ENCODE measurements at regions not wholly inside any gene's neighbourhood (a gene's known extent, or its start where the extent isn't known, plus 50 kb on each side); places are given as distances from the start of the nearest gene placed in this dataset.

DNA sequence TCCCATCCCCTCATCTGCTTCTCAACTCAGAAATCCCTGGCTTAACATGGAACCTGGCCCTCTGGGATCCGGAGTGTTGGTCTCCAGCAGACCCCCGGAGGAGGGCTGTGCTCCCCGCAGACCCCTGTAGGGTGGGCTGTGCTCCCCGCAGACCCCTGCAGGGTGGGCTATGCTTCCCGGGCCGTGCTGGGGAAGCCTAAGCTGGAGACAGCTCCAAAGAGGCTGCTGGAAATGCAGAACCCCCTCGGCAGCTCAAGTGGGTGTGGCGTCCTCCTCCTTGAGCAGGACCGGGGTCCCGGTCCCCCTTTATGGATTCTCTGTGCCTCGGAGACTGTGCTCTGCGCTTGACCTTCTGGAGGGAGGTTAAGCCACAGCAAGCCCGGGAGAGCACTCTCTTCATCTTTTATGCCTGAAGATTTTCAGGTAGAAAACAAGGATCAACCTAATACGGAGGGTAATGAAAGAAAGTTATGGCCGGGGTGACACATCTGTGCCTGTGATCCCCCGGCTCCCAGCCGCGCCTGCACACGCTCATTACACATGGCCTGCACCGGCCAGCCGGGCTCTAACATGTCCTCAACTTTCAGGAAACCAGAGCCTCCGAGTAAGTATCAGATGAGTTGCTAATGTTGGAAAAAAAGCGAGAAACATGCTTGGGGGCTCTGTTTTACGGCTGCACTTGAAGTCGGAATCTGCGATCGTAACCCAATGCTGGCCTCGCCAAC is 87.7 kb upstream of the ACTRT2 start:
- no peak for DNase-seq (ENCODE audit: low spot score)

DNA sequence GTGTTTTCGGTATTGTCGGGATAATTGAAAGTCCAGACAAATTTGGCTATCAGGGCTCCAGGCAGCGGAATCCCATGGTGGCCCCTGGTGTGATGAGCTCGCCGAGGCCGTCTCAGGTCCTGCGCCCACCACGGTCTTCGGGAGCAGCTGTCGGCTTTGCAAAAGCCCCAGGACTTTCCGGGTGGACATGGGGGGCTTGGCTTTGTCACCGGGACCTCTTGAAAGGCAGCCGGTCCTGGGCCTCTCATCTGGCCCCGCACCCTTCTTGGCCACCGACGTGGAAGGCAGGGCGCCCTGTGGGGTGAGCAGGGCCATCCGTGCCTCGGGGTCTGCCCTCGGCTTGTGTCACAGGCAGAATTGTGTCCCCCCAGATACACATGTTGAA is 87.1 kb upstream of the ACTRT2 start:
- no peak for DNase-seq (ENCODE audit: low spot score)

DNA sequence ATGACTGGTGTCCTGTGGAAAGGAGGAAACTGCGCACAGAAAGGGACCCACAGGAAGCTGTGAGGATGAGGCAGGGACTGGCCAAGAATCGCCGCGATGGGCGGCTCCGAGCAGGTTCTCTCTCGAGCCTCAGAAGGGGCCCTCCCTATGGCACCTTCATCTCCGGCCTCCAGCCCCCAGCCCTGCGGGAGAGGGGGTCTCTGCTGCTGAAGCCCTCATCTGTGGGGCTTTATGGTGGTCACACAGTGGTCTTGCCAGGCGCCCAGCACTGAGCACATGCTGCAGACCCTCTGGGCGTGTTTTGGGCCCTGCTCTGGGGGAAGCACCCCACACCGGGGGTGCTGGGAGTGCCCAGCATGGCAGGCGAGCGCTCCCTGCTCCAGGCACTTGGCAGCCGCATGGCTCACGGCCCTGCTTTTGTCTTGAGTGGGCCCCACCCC is 86.6 kb upstream of the ACTRT2 start:
- no peak for DNase-seq (ENCODE audit: low spot score)

GRCh38 chr1:2935184-2935583 is 86.1 kb upstream of the ACTRT2 start:
- DNase-seq (ENCODE audit: low spot score), result no peak

DNA sequence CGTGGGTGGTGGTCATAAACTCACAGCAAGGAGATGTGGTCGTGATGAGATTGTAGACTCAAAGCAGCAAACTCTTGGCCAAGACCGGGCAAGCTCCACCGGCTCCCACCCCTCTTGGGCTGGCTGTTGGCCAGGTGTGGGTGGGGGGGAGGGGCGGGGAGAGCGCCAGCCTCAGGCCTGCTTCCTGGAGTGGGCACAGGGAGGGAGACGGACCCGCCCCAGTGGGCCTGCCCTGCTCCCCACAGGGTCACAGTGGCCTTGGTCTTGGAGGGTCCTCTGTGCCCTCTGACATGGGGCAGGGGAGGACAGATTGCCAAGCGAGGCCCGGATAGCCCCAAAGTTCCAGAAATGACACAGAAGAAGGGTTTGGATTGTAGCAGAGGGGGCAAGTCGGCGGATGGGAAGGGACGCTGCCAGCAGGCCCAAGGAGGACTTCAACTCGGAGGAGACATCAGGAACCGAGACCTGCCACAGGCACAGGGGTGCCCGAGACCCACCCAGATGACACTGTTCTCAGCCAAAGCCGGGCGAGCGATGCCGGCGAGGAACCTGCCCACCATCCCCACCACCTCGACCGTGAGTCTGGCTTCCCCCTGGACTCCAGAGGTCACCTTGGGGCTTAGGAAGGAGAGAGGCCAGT is 85.4 kb upstream of the ACTRT2 start:
- no peak for DNase-seq (ENCODE audit: low spot score)

GRCh38 chr1:2936559-2937515 is 84.4 kb upstream of the ACTRT2 start:
- no peak for DNase-seq (ENCODE audit: low spot score)

GRCh38 chr1:2937805-2938204 is 83.5 kb upstream of the ACTRT2 start:
- DNase-seq (ENCODE audit: low spot score), result no peak

- no peak for DNase-seq (ENCODE audit: low spot score)
These were observed 82.2 kb upstream of the ACTRT2 start for GRCh38 chr1:2939041-2939552.

GRCh38 chr1:2940178-2940577 is 81.1 kb upstream of the ACTRT2 start:
- no peak for DNase-seq (ENCODE audit: low spot score)

DNA sequence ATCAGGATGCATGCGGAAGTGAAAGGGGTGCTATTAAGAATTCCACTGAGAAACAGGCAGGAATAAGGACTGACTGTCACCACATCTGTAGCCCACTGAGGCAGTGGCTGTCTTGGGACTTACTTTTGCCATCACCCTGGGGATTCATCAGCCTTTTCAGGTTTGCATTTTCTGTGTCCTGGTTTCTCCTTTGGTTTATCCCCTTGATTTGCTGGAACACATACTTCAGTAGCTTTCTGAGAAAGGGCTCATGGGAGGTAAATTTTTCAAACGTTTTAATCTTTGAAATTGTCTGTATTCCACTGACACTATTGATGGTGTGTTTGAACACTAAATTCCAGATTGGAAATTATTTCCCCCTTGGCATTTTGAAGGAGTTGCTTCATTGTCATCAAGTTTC is 80.2 kb upstream of the ACTRT2 start:
- no peak for DNase-seq (ENCODE audit: low spot score)

DNA sequence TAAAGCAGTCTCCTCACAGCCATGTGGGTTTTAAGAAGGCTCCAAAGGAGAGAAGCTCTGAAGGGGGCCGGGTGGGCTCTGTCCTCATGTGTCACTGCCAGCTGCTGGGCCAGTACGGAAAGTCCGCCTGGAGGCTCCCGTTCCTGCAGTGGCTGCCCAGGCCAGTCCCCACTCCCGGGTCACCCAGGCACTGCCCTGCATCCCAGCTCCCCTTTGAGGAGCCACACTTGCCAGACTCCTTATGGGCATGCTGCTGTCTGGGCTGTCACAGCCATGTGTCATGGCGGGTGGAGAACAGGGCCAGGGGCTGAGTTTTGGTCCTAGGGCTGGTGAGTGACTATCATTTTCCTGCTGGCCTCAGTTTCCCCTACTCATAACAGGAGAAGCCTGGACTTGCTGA is 79.4 kb upstream of the ACTRT2 start:
- no peak for DNase-seq (ENCODE audit: low spot score)

DNA sequence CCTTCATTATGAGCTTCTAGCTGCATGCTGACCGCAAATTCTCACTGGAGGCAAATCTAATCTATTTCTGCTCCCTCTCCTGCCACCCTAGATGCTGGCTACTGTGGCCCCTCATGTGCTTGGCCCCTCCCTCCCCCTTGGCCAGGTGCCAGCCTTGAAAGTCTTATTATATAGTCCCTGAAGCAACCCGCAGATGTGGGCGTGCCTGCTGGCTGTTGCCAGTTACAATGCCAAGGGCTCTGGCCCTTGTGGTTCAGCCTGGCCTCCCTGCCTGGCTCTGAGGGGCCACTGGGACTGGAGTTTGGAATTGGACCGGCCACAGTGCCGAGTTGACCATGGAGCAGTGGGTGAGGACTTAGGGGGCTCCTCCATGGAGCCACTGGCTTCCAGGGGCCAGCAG is 78.9 kb upstream of the ACTRT2 start:
- DNase-seq (ENCODE audit: low spot score), result no peak

- DNase-seq (ENCODE audit: low spot score), result no peak
These were observed 77.5 kb upstream of the ACTRT2 start for GRCh38 chr1:2943686-2944260.

DNA sequence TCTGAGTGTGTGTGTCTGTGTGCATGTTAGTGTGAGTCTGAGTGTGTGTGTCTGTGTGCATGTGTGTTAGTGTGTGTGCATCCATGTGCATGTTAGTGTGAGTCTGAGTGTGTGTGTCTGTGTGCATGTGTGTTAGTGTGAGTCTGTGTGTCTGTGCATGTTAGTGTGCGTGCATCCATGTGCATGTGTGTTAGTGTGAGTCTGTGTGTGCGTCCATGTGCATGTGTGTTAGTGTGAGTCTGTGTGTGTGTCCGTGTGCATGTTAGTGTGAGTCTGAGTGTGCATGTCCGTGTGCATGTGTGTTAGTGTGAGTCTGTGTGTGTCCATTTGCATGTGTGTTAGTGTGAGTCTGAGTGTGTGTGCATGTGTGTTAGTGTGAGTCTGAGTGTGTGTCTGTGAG is 76.6 kb upstream of the ACTRT2 start:
- no peak for DNase-seq (ENCODE audit: low spot score)

DNA sequence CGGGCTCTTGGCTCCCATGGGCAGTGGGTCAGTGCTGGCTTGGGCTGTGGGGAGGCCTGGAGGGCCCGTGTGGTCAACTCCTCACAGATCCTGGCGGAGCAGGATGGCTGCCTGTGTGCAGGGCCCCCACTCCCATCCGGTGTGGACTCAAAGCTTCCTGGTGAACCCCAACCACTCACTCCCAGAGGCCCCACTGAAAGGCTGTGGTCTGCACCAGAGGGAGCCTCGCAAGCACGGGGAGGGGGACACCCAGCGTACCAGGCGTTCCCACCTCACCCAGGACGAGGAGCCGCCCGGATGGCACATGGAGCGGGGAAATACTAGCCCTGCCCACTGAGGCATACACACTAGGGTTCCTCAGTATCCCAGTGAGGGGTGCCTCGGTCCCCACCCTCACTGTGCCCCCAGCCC is 75.4 kb upstream of the ACTRT2 start:
- no peak for DNase-seq (ENCODE audit: low spot score)

- DNase-seq (ENCODE audit: low spot score), result no peak
These were observed 75.0 kb upstream of the ACTRT2 start for GRCh38 chr1:2946291-2946690.

DNA sequence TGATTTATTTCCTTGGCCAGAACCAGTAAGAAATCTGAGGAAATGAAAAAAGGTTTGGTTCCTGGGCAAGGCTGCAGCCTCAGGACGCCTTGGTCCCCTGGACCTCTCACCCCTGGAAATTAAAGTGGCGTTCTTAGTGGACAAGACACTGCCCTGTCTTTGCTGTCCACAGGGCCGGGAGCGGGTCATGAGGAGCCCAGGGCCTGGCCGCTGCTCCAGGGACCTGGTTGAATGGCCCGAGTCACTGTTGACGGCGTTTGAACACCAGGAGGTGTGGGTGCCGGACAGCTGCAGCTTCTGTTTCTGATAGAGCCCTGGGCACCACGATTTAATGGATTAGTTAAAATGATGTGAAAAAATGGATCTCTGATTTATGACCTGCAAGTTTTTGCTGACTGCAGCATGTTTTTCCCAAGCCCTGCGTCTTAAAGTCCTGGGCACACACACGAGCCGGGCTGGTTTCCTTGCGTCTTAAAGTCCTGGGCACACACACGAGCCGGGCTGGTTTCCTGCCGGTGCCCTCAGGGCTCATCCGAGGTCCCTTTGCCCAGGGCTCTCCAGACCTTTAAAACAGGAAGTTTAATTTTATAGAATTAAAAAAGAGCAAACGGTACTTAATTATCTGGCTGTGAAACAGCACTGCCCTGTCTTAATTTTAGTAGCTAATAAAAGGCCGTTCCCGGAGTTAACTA is 74.1 kb upstream of the ACTRT2 start:
- DNase-seq (ENCODE audit: low spot score), result no peak

GRCh38 chr1:2948001-2948750 is 73.1 kb upstream of the ACTRT2 start:
- DNase-seq (ENCODE audit: low spot score), result no peak

DNA sequence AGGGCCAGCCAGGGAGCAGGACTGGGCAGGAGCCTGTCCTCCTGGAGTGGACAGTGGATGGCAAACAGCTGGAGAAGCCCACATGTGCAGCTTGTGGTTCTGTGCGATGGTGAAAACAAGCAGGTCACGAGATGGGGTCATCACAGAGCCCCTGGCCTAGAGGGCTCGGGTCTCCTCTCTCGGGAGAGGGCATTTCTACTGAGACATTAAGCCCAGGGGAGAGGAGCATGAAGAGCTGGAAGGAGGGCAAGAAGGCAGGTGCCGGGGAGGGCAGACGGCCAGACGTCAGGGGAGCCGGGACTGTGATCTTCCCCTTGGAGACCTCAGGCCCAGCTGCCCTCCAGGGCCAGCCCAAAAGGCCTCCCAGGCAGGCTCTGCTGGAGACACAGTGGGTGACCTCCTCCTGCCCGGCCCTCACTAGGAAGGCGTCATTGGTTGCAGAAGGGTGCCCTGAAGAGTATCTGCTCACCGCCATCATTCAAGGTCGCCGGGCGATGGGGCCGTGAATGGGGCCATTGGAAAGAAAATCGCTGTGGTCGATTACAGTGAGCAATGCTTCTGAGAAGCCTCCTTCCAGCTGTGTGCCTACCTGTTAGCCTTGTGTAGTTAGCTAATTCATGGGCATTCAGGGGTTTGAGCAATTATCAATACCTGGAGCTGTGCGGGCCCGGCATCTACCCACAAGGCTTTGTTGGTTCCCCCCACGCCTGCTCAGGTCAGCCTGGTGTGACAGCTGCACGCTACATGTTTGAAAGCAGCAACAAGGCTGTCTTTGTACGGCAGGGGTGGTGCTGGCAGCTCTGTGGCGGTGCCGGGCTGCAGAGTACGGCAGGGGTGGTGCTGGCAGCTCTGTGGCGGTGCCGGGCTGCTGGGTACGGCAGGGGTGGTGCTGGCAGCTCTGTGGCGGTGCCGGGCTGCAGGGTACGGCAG is 72.3 kb upstream of the ACTRT2 start:
- DNase-seq (ENCODE audit: low spot score), result no peak

Measured in SK-N-DZ (cell line).